22Rv1 (cell line): ENCODE measurements at regions not wholly inside any gene's neighbourhood (a gene's known extent, or its start where the extent isn't known, plus 50 kb on each side); places are given as distances from the start of the nearest gene placed in this dataset.

Source experiments
- H3K27ac ChIP-seq: fragments of 450-650 bp; 2 replicates; pipeline ENCODE4 v1.5.1; 2017
- ZFX ChIP-seq: fragments of 450-650 bp; IDR thresholded peaks from 2 replicates; pipeline ENCODE4 v1.6.1; 2017; ENCODE audit warnings: antibody characterized with exemption, borderline replicate concordance
- TF ChIP-seq, protein P1 (sequence below): fragments of 450-650 bp; IDR thresholded peaks from 2 replicates; pipeline ENCODE4 v1.5.1; 2017; ENCODE audit warnings: mild to moderate bottlenecking

- H3K27ac ChIP-seq = no peak overlapping the region
These were observed 672.2 kb downstream of the INHBA start for GRCh38 chr7:41030673-41031072.

GRCh38 chr7:41029072-41029499 is 673.8 kb downstream of the INHBA start:
- H3K27ac ChIP-seq = no peak overlapping the region
- TF ChIP-seq, protein P1, sequence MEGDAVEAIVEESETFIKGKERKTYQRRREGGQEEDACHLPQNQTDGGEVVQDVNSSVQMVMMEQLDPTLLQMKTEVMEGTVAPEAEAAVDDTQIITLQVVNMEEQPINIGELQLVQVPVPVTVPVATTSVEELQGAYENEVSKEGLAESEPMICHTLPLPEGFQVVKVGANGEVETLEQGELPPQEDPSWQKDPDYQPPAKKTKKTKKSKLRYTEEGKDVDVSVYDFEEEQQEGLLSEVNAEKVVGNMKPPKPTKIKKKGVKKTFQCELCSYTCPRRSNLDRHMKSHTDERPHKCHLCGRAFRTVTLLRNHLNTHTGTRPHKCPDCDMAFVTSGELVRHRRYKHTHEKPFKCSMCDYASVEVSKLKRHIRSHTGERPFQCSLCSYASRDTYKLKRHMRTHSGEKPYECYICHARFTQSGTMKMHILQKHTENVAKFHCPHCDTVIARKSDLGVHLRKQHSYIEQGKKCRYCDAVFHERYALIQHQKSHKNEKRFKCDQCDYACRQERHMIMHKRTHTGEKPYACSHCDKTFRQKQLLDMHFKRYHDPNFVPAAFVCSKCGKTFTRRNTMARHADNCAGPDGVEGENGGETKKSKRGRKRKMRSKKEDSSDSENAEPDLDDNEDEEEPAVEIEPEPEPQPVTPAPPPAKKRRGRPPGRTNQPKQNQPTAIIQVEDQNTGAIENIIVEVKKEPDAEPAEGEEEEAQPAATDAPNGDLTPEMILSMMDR = no peak
- TF ChIP-seq ZFX = no peak

More at GRCh38 chr7:41030673-41031072, 672.2 kb downstream of the INHBA start:
- TF ChIP-seq, protein P1 = no peak
- no peak for TF ChIP-seq ZFX

GRCh38 chr7:41028580-41028979 is 674.3 kb downstream of the INHBA start:
- no peak for TF ChIP-seq ZFX
- TF ChIP-seq, protein P1 = no peak
- no peak overlapping the region for H3K27ac ChIP-seq

- TF ChIP-seq, protein P1 = no peak
- no peak for TF ChIP-seq ZFX
- H3K27ac ChIP-seq = no peak overlapping the region
These were observed 675.3 kb downstream of the INHBA start for GRCh38 chr7:41027428-41028115.

- TF ChIP-seq, protein P1 = no peak
- TF ChIP-seq ZFX = no peak
- H3K27ac ChIP-seq = no peak overlapping the region
These were observed 678.8 kb downstream of the INHBA start for GRCh38 chr7:41024126-41024525.

- TF ChIP-seq ZFX = no peak
- TF ChIP-seq, protein P1 = no peak
- H3K27ac ChIP-seq = no peak overlapping the region
These were observed 682.8 kb downstream of the INHBA start for GRCh38 chr7:41020056-41020455.

DNA sequence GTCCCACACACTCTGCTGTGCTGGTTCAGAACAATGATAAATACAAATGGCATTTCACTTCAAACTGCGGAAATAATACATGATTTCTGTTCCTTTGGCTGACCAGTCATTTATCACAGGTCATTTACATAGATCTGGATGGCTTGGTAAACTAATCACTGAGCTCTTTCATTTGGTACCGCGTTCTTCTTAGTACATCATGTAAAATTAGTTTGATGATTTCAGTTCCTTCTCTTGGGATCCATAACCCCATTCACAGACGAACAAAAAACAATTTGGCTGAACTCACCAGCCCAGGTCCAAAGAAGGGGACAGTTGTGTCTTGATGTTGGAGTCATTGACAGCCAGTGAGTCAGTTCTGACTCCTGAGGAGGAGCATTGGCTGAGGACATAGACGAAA is 689.8 kb downstream of the INHBA start:
- no peak for TF ChIP-seq ZFX
- TF ChIP-seq, protein P1 = no peak
- H3K27ac ChIP-seq = no peak overlapping the region
